ENCODE measurements at regions not wholly inside any gene's neighbourhood (a gene's known extent, or its start where the extent isn't known, plus 50 kb on each side); places are given as distances from the start of the nearest gene placed in this dataset.
"Not testable (repeated sequence)": the region's sequence is repeated elsewhere in the genome, so short reads cannot be mapped to it uniquely, and the experiment has no call there.

- not testable (repeated sequence) for DNase-seq
Observed at GRCh38 chr2:94576486-94576885, 294.7 kb upstream of the TEKT4 start.

GRCh38 chr2:94577160-94577559, 294.1 kb upstream of the TEKT4 start:
- DNase-seq, result not testable (repeated sequence)

GRCh38 chr2:94579221-94579620, 292.0 kb upstream of the TEKT4 start:
- DNase-seq, result not testable (repeated sequence)

- DNase-seq, result not testable (repeated sequence)
Observed at GRCh38 chr2:94583081-94583723, 288.0 kb upstream of the TEKT4 start.

- DNase-seq, result not testable (repeated sequence)
Observed at GRCh38 chr2:94584569-94584968, 286.7 kb upstream of the TEKT4 start.

- DNase-seq, result not testable (repeated sequence)
Observed at GRCh38 chr2:94586032-94586982, 284.9 kb upstream of the TEKT4 start.

GRCh38 chr2:94587042-94587441, 284.2 kb upstream of the TEKT4 start:
- not testable (repeated sequence) for DNase-seq

- DNase-seq, result not testable (repeated sequence)
Observed at GRCh38 chr2:94594019-94594836, 277.0 kb upstream of the TEKT4 start.

- DNase-seq, result not testable (repeated sequence)
Observed at GRCh38 chr2:94595956-94596355, 275.3 kb upstream of the TEKT4 start.

- DNase-seq, result not testable (repeated sequence)
Observed at GRCh38 chr2:94598075-94598713, 273.0 kb upstream of the TEKT4 start.

- DNase-seq, result not testable (repeated sequence)
Observed at GRCh38 chr2:94600929-94601328, 270.3 kb upstream of the TEKT4 start.

- DNase-seq, result no peak
Observed at GRCh38 chr2:94602466-94602865, 268.8 kb upstream of the TEKT4 start.

- DNase-seq, result peak; percentile 16
Observed at GRCh38 chr2:94622113-94622618, 249.1 kb upstream of the TEKT4 start.

- DNase-seq, result not testable (repeated sequence)
Observed at GRCh38 chr2:94628953-94629352, 242.3 kb upstream of the TEKT4 start.

- DNase-seq, result not testable (repeated sequence)
Observed at GRCh38 chr2:94641397-94641796, 229.8 kb upstream of the TEKT4 start.

- not testable (repeated sequence) for DNase-seq
Observed at GRCh38 chr2:94652131-94652530, 219.1 kb upstream of the TEKT4 start.

- not testable (repeated sequence) for DNase-seq
Observed at GRCh38 chr2:94669858-94670257, 201.4 kb upstream of the TEKT4 start.

GRCh38 chr2:94694236-94694635, 177.0 kb upstream of the TEKT4 start:
- not testable (repeated sequence) for DNase-seq

- DNase-seq, result not testable (repeated sequence)
Observed at GRCh38 chr2:94708982-94709381, 162.2 kb upstream of the TEKT4 start.

- DNase-seq, result no peak
Observed at GRCh38 chr2:94725543-94725942, 145.7 kb upstream of the TEKT4 start.

- not testable (repeated sequence) for DNase-seq
Observed at GRCh38 chr2:94735536-94735935, 135.7 kb upstream of the TEKT4 start.

- DNase-seq, result not testable (repeated sequence)
Observed at GRCh38 chr2:94737145-94737544, 134.1 kb upstream of the TEKT4 start.
